ENCODE measurements at regions not wholly inside any gene's neighbourhood (a gene's known extent, or its start where the extent isn't known, plus 50 kb on each side); places are given as distances from the start of the nearest gene placed in this dataset.

DNA sequence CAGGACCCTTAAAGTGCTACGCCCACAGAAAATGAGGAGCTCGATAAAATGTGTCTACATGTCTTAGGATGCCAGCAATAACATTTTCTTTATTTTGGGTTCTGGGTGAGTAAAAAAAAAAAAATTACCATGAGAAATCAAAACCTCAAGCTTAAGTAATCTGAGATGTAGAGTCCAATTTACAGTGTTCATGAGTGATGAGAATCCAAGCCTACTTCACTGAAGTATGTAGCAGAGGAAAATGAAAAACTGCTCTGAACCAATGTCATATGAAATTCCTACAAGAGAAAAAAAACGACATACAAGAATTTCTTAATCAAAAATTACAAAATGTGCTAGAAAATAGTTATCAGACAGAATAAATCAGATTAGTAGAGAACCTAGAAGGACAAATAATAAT, 274.4 kb downstream of the HTR7 start:
- ATAC-seq = no peak
- Histone ChIP-seq H3K4me1 (no peaks in the 10 kb centered on the region), H3K36me3 (no peaks in the 10 kb centered on the region), H3K27ac (no peak overlapping the region), H3K4me3 (no peak overlapping the region), H3K9me3 (no peaks in the 10 kb centered on the region), H3K27me3 (peaks cover 0 to 4% (median 0%) of the 10 kb centered on the region in 9 donors)
- no peak for DNase-seq
- WGBS, 4 donors = 66 to 84% (median 75%) methylated on average over 3 of the region's 3 CpGs
- TF ChIP-seq POLR2A (IDR thresholded peaks at IDR 0.05) = no peak
- TF ChIP-seq, protein P1, sequence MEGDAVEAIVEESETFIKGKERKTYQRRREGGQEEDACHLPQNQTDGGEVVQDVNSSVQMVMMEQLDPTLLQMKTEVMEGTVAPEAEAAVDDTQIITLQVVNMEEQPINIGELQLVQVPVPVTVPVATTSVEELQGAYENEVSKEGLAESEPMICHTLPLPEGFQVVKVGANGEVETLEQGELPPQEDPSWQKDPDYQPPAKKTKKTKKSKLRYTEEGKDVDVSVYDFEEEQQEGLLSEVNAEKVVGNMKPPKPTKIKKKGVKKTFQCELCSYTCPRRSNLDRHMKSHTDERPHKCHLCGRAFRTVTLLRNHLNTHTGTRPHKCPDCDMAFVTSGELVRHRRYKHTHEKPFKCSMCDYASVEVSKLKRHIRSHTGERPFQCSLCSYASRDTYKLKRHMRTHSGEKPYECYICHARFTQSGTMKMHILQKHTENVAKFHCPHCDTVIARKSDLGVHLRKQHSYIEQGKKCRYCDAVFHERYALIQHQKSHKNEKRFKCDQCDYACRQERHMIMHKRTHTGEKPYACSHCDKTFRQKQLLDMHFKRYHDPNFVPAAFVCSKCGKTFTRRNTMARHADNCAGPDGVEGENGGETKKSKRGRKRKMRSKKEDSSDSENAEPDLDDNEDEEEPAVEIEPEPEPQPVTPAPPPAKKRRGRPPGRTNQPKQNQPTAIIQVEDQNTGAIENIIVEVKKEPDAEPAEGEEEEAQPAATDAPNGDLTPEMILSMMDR (IDR thresholded peaks at IDR 0.05) = no peak
- intact Hi-C loops (cut with DNase I) = no loop called here

DNA sequence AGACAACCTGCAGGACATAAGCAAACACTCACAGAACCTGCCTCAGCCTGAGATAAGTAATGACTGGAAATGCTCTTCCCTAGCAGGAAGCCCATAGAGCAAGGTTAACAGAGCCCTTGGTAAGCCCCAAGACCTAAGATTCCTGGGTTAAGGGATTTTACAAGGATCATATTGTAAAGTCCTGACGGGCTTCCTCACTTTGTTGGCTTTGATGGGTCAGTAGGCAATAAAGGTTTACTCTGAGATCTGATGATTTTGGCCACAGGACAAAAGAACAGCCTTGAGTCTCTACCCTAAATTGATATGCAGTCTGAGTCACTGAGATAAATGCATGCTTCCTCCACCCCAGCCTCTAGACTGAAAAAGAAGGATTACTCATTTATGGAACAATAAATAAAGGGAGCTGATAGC, 270.8 kb downstream of the HTR7 start:
- DNase-seq (no peak), ATAC-seq (no peak)
- intact Hi-C loops (cut with DNase I) = no loop called here
- TF ChIP-seq, protein P1 (IDR thresholded peaks at IDR 0.05) = no peak
- TF ChIP-seq POLR2A (IDR thresholded peaks at IDR 0.05) = no peak
- Histone ChIP-seq H3K27ac (no peak overlapping the region), H3K4me1 (peaks cover 0 to 12% (median 0%) of the 10 kb centered on the region in 12 donors), H3K36me3 (no peaks in the 10 kb centered on the region), H3K9me3 (no peaks in the 10 kb centered on the region), H3K4me3 (no peak overlapping the region), H3K27me3 (peaks cover 0 to 4% (median 0%) of the 10 kb centered on the region in 9 donors)
- WGBS, 4 donors = 37 to 51% (median 48%) methylated on average over 1 of the region's 1 CpG

DNA sequence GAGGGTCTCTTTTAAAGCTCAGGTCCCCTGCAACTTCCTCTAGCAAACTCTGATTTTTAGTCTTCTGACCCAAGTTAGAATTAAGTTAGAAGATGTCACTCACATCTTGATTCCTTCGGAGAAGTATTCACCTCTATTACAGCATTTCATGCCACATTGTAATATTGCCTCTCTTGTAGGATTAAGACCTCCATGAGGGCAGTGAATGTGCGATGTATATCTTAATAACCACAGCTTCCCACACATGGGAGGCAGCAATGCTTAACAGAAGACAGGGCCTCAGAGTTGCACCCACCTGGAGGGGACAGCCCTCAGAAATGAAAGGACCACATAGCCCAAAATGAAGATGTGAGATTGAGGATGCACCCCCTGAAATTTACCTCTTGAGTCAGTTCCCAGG, 270.3 kb downstream of the HTR7 start:
- no peak overlapping the region for H3K27ac ChIP-seq
- no peak overlapping the region for H3K4me3 ChIP-seq
- peaks cover 0 to 12% (median 0%) of the 10 kb centered on the region in 12 donors for H3K4me1 ChIP-seq
- no peaks in the 10 kb centered on the region for H3K36me3 ChIP-seq
- intact Hi-C loops (cut with DNase I) = no loop called here
- ATAC-seq = no peak
- H3K27me3 ChIP-seq = no peaks in the 10 kb centered on the region
- H3K9me3 ChIP-seq = no peaks in the 10 kb centered on the region
- no peak for TF ChIP-seq POLR2A (IDR thresholded peaks at IDR 0.05)
- TF ChIP-seq, protein P1 (IDR thresholded peaks at IDR 0.05) = no peak
- DNase-seq = no peak
- 84 to 89% (median 86%) methylated on average over 2 of the region's 2 CpGs for WGBS, 4 donors

DNA sequence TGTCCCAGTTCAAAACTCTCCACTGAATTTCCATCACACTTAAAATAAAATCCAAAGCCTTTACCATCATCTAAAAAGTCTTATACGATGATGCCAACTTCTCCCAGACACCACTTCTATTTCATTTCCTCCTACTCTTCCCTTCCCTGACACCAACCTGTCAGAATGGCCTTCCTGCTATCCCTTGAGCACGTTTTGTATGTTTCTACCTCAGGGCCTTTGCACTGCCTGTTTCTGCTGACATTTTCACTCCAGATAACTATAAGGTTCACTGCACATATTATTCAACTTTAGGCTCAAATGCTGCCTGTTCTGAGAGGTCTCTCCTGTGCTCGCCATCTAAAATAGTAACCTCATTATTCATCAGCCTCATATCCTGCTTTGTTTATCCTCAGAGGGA, 269.6 kb downstream of the HTR7 start:
- Histone ChIP-seq H3K4me1 (peaks cover 0 to 12% (median 0%) of the 10 kb centered on the region in 12 donors), H3K4me3 (no peak overlapping the region), H3K27ac (no peak overlapping the region), H3K9me3 (no peaks in the 10 kb centered on the region), H3K27me3 (no peaks in the 10 kb centered on the region), H3K36me3 (no peaks in the 10 kb centered on the region)
- intact Hi-C loops (cut with DNase I) = no loop called here
- DNase-seq = no peak
- ATAC-seq = no peak
- WGBS, 4 donors = 73 to 83% (median 82%) methylated on average over 3 of the region's 3 CpGs
- TF ChIP-seq, protein P1 (IDR thresholded peaks at IDR 0.05) = no peak
- no peak for TF ChIP-seq POLR2A (IDR thresholded peaks at IDR 0.05)

Measured in heart left ventricle (tissue), 16 donors.